PC-3 (cell line): ENCODE measurements at regions not wholly inside any gene's neighbourhood (a gene's known extent, or its start where the extent isn't known, plus 50 kb on each side); places are given as distances from the start of the nearest gene placed in this dataset.

Experiments used
- ATAC-seq: fragments of 200-7000 bp; cut with Tn5 transposase; 2 replicates; pipeline ENCODE4 v1.9.1; 2020; ENCODE audit warnings: mild to moderate bottlenecking, moderate library complexity
- BruUV-seq: library from RNA; stranded (reverse); fragments of 400-500 nt; replicated peaks from 2 replicates; lab custom pipeline; 2021; lab: Mats Ljungman, UMichigan
- CTCF ChIA-PET: fragments of 300-600 bp; sonication (Branson Sonifier 250); formaldehyde crosslinking; loops from one replicate; lab custom pipeline; 2022; ENCODE audit warnings: antibody characterized with exemption; lab: Charles Lee
- POLR2A ChIA-PET: fragments of 300-600 bp; sonication (Branson Sonifier 250); formaldehyde crosslinking; loops from one replicate; lab custom pipeline; 2022; ENCODE audit warnings: antibody characterized with exemption; ENCODE audit not compliant: unreplicated experiment; lab: Charles Lee
- DNase-seq: peaks from one replicate; pipeline ENCODE4 v3.0.0-alpha.2; 2015
- H2AFZ ChIP-seq: fragments of 300-600 bp; sonication (generic); 2 replicates; pipeline ENCODE4 v1.6.0; 2016; ENCODE audit warnings: antibody characterized with exemption, low read length
- H3F3A ChIP-seq: fragments of 300-600 bp; sonication (generic); one replicate; pipeline ENCODE4 v1.6.0; 2017; ENCODE audit warnings: antibody characterized with exemption, low read length, control low read depth, mild to moderate bottlenecking; ENCODE audit not compliant: unreplicated experiment
- H3K27ac ChIP-seq: fragments of 300-600 bp; sonication (generic); 2 replicates; pipeline ENCODE4 v1.5.1; 2016; ENCODE audit warnings: mild to moderate bottlenecking, low read length
- H3K27me3 ChIP-seq: fragments of 300-600 bp; sonication (generic); 2 replicates; pipeline ENCODE4 v1.6.1; 2016; ENCODE audit warnings: low read length, mixed read lengths
- H3K36me3 ChIP-seq: fragments of 300-600 bp; sonication (generic); 2 replicates; pipeline ENCODE4 v1.6.1; 2016; ENCODE audit warnings: low read depth, mixed run types, low read length, mixed read lengths
- H3K4me1 ChIP-seq: fragments of 300-600 bp; sonication (generic); 2 replicates; pipeline ENCODE4 v1.5.1; 2016; ENCODE audit warnings: low read length; ENCODE audit not compliant: insufficient read depth
- H3K4me2 ChIP-seq: fragments of 300-600 bp; sonication (generic); 2 replicates; pipeline ENCODE4 v1.6.0; 2016; ENCODE audit warnings: low read length
- H3K4me3 ChIP-seq: fragments of 300-600 bp; sonication (generic); 2 replicates; pipeline ENCODE4 v1.5.1; 2016; ENCODE audit warnings: mild to moderate bottlenecking, low read length, mixed read lengths
- H3K79me2 ChIP-seq: fragments of 300-600 bp; sonication (generic); 2 replicates; pipeline ENCODE4 v1.6.1; 2017; ENCODE audit warnings: low read length, mixed read lengths
- H3K9ac ChIP-seq: fragments of 300-600 bp; sonication (generic); 2 replicates; pipeline ENCODE4 v1.6.0; 2016; ENCODE audit warnings: mild to moderate bottlenecking, low read length
- H3K9me2 ChIP-seq: fragments of 300-600 bp; sonication (generic); replicated peaks from 2 replicates; pipeline ENCODE4 v1.6.1; 2016; ENCODE audit warnings: mixed run types, low read length, mixed read lengths
- H3K9me3 ChIP-seq: fragments of 300-600 bp; sonication (generic); 2 replicates; pipeline ENCODE4 v1.6.1; 2016; ENCODE audit warnings: low read length, mixed read lengths
- H4K20me1 ChIP-seq: fragments of 300-600 bp; sonication (generic); 2 replicates; pipeline ENCODE4 v1.6.1; 2016; ENCODE audit warnings: low read length, mixed read lengths
- EZH2 ChIP-seq: fragments of 300-600 bp; sonication (generic); IDR thresholded peaks from one replicate; pipeline ENCODE4 v1.6.1; 2017; ENCODE audit warnings: antibody characterized with exemption, mild to moderate bottlenecking, low read length; ENCODE audit not compliant: unreplicated experiment
- EZH2phosphoT487 ChIP-seq: fragments of 300-600 bp; sonication (generic); IDR thresholded peaks from 2 replicates; pipeline ENCODE4 v1.6.1; 2018; ENCODE audit warnings: mild to moderate bottlenecking, antibody characterized with exemption, low read length, borderline replicate concordance
- intact Hi-C: fragments of 100-400 bp; cut with micrococcal nuclease; formaldehyde crosslinking; loops from 2 replicates; pipeline ENCODE4 v1.9.0; 2023
- TF ChIP-seq, protein P1 (sequence below): fragments of 300-600 bp; sonication (generic); conservative IDR thresholded peaks from 2 replicates; pipeline ENCODE4 v1.5.1; 2017; ENCODE audit warnings: antibody characterized with exemption, low read depth, mild to moderate bottlenecking, low read length

DNA sequence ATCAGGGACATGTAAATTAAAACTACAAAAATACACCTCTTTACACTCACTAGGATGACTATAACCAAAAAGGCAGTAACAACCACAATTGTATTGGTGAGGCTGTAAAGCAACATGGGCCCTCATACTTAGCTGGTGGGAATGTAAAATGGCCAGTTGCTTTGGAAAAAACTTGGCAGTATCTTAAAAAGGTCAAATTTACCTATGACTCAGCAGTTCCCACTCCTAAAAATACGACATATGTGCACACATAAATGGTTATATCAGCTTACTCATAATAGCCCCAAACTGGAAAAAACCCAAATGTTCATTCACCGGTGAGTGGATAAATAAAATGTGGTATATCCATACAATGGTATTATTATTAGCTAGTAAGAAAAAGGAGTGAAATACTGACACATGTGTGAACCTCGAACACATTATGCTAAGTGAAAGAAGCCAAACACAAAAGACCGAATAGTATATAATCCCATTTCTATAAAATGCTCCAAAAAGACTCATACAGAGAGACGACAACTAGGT, 391.4 kb downstream of the NPIPA8 start:
- intact Hi-C loops: no loop called here
- Histone ChIP-seq H3K27ac (no peak overlapping the region), H3K9ac (no peak overlapping the region), H3F3A (no peaks in the 10 kb centered on the region), H3K9me3 (no peaks in the 10 kb centered on the region), H3K4me2 (no peak overlapping the region), H3K27me3 (no peaks in the 10 kb centered on the region), H3K4me1 (no peaks in the 10 kb centered on the region), H2AFZ (no peak overlapping the region), H3K4me3 (no peak overlapping the region), H3K9me2 (no peaks in the 10 kb centered on the region), H4K20me1 (no peaks in the 10 kb centered on the region), H3K36me3 (no peaks in the 10 kb centered on the region), H3K79me2 (no peaks in the 10 kb centered on the region)
- ATAC-seq (no peak), DNase-seq (no peak)
- BruUV-seq: no TSS peak
- ChIA-PET CTCF (no interaction called here), POLR2A (no interaction called here)
- TF ChIP-seq, protein P1, sequence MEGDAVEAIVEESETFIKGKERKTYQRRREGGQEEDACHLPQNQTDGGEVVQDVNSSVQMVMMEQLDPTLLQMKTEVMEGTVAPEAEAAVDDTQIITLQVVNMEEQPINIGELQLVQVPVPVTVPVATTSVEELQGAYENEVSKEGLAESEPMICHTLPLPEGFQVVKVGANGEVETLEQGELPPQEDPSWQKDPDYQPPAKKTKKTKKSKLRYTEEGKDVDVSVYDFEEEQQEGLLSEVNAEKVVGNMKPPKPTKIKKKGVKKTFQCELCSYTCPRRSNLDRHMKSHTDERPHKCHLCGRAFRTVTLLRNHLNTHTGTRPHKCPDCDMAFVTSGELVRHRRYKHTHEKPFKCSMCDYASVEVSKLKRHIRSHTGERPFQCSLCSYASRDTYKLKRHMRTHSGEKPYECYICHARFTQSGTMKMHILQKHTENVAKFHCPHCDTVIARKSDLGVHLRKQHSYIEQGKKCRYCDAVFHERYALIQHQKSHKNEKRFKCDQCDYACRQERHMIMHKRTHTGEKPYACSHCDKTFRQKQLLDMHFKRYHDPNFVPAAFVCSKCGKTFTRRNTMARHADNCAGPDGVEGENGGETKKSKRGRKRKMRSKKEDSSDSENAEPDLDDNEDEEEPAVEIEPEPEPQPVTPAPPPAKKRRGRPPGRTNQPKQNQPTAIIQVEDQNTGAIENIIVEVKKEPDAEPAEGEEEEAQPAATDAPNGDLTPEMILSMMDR: no peak
- no peak for TF ChIP-seq EZH2phosphoT487
- TF ChIP-seq EZH2: no peak

GRCh38 chr16:17944345-17944744, 392.2 kb downstream of the NPIPA8 start:
- POLR2A ChIA-PET: no interaction called here
- Histone ChIP-seq H3K9me3 (no peaks in the 10 kb centered on the region), H2AFZ (no peak overlapping the region), H3F3A (no peaks in the 10 kb centered on the region), H3K27ac (no peak overlapping the region), H3K27me3 (no peaks in the 10 kb centered on the region), H3K79me2 (no peaks in the 10 kb centered on the region), H4K20me1 (no peaks in the 10 kb centered on the region), H3K4me1 (no peaks in the 10 kb centered on the region), H3K9ac (no peak overlapping the region), H3K9me2 (no peaks in the 10 kb centered on the region), H3K4me2 (no peak overlapping the region), H3K4me3 (no peak overlapping the region), H3K36me3 (no peaks in the 10 kb centered on the region)
- CTCF ChIA-PET: no interaction called here
- BruUV-seq: no TSS peak
- intact Hi-C loops: no loop called here
- DNase-seq (no peak), ATAC-seq (no peak)
- TF ChIP-seq EZH2phosphoT487 (no peak), EZH2 (no peak)
- TF ChIP-seq, protein P1: no peak

- Histone ChIP-seq H3K9ac (no peak overlapping the region), H3K9me3 (no peaks in the 10 kb centered on the region), H3K4me3 (no peak overlapping the region), H4K20me1 (no peaks in the 10 kb centered on the region), H3K36me3 (no peaks in the 10 kb centered on the region), H3F3A (no peaks in the 10 kb centered on the region), H3K4me1 (no peaks in the 10 kb centered on the region), H2AFZ (no peak overlapping the region), H3K9me2 (no peaks in the 10 kb centered on the region), H3K4me2 (no peak overlapping the region), H3K27me3 (no peaks in the 10 kb centered on the region), H3K79me2 (no peaks in the 10 kb centered on the region), H3K27ac (no peak overlapping the region)
- ChIA-PET POLR2A (no interaction called here), CTCF (no interaction called here)
- no peak for ATAC-seq
- no TSS peak for BruUV-seq
- no peak for DNase-seq
- TF ChIP-seq, protein P1: no peak
- TF ChIP-seq EZH2phosphoT487: no peak
- TF ChIP-seq EZH2: no peak
- intact Hi-C loops: no loop called here
Measured at GRCh38 chr16:17942067-17942466, 394.5 kb downstream of the NPIPA8 start.
